Osteocyte (in vitro differentiated cells): ENCODE measurements at regions not wholly inside any gene's neighbourhood (a gene's known extent, or its start where the extent isn't known, plus 50 kb on each side); places are given as distances from the start of the nearest gene placed in this dataset.

Experiments
- DNase-seq: peaks from one replicate; pipeline ENCODE4 v3.0.0; 2021; ENCODE audit warnings: mixed read lengths; ENCODE audit not compliant: unreplicated experiment; ENCODE audit errors: extremely low spot score
- H3K27ac Mint-ChIP-seq: one replicate; pipeline ENCODE4 v1.8.0; 2021; ENCODE audit warnings: mild to moderate bottlenecking, mixed read lengths; ENCODE audit not compliant: unreplicated experiment
- H3K27me3 Mint-ChIP-seq: one replicate; pipeline ENCODE4 v1.8.0; 2021; ENCODE audit warnings: mixed read lengths; ENCODE audit not compliant: unreplicated experiment
- H3K36me3 Mint-ChIP-seq: one replicate; pipeline ENCODE4 v1.8.0; 2021; ENCODE audit warnings: mixed read lengths; ENCODE audit not compliant: unreplicated experiment
- H3K4me1 Mint-ChIP-seq: one replicate; pipeline ENCODE4 v1.8.0; 2021; ENCODE audit warnings: mixed read lengths; ENCODE audit not compliant: unreplicated experiment
- H3K4me3 Mint-ChIP-seq: one replicate; pipeline ENCODE4 v1.8.0; 2021; ENCODE audit warnings: mild to moderate bottlenecking, moderate library complexity, mixed read lengths; ENCODE audit not compliant: unreplicated experiment
- H3K9me3 Mint-ChIP-seq: one replicate; pipeline ENCODE4 v1.8.0; 2021; ENCODE audit warnings: mixed read lengths; ENCODE audit not compliant: unreplicated experiment
- TF ChIP-seq, protein P1 (sequence below): fragments of 200-600 bp; sonication (generic); IDR thresholded peaks from 2 replicates; pipeline ENCODE4 v1.5.0; 2021; ENCODE audit warnings: antibody characterized with exemption, mild to moderate bottlenecking, moderate library complexity

DNA sequence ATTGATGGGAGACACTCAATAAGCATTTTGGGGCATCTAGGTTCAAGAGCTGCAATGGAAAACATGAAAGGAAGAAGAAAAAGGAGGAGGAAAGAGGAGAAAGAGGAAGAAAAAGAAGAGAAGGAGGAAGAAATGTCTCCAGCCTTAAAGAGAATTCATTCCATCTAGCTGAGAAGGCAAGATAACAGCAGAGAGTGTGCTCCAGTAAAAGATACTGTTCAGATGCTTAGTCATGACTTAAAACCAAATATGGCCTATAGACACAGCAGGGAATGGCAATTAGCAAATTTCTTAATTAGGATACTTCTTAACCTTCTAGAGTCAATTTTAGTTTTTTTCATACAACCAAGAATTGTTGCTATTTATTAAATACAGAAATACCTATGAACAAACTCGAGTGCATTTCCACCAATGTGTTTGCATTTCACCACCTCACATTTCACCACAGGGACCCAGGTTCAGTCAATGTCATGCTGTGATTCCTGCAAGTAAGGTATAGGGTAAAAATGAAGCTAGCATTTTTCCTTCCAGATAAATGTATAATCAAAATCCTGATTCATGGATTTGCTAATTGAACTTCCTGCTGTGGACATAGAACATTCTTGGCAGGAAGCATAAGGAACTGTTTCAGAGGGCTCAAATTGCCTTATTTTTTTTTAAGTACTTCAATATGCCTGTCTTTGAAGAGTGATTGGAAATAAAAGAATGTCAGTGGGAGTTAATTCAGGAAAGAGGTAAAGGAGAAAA is 177.8 kb downstream of the RPS29 start:
- H3K27ac Mint-ChIP-seq = no peak overlapping the region
- no peak overlapping the region for H3K4me3 Mint-ChIP-seq
- TF ChIP-seq, protein P1, sequence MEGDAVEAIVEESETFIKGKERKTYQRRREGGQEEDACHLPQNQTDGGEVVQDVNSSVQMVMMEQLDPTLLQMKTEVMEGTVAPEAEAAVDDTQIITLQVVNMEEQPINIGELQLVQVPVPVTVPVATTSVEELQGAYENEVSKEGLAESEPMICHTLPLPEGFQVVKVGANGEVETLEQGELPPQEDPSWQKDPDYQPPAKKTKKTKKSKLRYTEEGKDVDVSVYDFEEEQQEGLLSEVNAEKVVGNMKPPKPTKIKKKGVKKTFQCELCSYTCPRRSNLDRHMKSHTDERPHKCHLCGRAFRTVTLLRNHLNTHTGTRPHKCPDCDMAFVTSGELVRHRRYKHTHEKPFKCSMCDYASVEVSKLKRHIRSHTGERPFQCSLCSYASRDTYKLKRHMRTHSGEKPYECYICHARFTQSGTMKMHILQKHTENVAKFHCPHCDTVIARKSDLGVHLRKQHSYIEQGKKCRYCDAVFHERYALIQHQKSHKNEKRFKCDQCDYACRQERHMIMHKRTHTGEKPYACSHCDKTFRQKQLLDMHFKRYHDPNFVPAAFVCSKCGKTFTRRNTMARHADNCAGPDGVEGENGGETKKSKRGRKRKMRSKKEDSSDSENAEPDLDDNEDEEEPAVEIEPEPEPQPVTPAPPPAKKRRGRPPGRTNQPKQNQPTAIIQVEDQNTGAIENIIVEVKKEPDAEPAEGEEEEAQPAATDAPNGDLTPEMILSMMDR = no peak
- H3K36me3 Mint-ChIP-seq = no peaks in the 10 kb centered on the region
- no peaks in the 10 kb centered on the region for H3K9me3 Mint-ChIP-seq
- H3K4me1 Mint-ChIP-seq = peaks cover 13% of the 10 kb centered on the region
- peaks cover 25% of the 10 kb centered on the region for H3K27me3 Mint-ChIP-seq
- no peak for DNase-seq

DNA sequence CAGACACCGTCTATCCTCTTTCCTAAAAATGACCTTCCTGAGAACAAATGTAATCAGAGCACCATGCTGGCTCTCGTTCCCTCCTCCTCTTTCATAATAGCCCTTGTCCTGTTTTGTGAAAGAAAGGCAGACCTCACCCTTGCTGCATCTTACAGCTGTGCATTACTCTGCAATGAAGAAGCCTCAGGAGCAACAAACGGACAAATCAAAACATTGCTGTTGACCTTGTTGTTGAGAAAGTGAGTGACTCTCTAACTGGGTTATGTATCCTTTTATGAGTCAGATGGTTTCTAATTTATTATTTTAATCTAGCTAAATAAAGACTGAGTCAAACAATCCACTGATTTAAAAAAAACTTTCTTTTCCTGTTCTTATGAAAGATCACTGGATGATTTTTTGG is 180.9 kb downstream of the RPS29 start:
- TF ChIP-seq, protein P1 = no peak
- Mint-ChIP-seq H3K4me3 (no peak overlapping the region), H3K27me3 (peaks cover 30% of the 10 kb centered on the region), H3K27ac (no peak overlapping the region), H3K36me3 (no peaks in the 10 kb centered on the region), H3K9me3 (no peaks in the 10 kb centered on the region), H3K4me1 (peaks cover 13% of the 10 kb centered on the region)
- no peak for DNase-seq

DNA sequence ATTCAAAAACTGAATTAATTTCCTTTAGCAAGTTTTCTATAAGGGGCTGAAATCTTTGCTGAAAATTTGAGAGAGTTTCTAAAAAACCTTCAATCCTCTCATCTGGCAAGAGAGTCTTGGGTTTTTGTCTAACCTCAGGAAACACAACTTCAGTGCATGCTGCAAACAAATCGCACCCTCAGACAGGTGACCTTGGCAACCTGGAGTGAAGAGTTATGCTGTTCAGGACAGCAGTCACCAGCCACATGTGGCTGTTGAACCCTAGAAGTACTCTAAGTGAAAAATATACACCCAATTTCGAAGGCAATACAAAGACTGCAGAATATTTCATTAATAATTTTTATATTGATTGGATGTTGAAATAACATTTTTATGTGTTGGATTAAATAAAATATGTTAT is 184.8 kb downstream of the RPS29 start:
- DNase-seq = no peak
- Mint-ChIP-seq H3K27me3 (peaks cover 24% of the 10 kb centered on the region), H3K4me1 (peaks cover 8% of the 10 kb centered on the region), H3K27ac (no peak overlapping the region), H3K9me3 (no peaks in the 10 kb centered on the region), H3K36me3 (no peaks in the 10 kb centered on the region), H3K4me3 (no peak overlapping the region)
- TF ChIP-seq, protein P1 = no peak

DNA sequence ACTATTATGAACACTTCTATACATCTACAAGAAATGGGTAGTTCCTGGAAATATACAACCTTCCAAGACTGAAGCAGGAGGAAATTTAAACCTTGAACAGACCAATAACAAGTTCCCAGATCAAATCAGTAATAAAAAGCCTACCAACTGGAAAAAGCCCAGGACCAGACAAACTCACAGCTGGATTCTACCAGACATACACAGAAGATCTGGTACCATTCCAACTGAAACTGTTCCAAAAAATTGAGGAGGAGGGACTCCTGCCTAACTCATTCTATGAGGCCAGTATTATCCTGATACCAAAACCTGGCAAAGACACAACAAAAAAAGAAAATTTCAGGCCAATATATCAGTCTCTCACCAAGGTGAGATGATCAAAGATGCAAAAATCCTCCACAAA is 189.4 kb downstream of the RPS29 start:
- no peak overlapping the region for H3K4me3 Mint-ChIP-seq
- no peak overlapping the region for H3K27ac Mint-ChIP-seq
- H3K27me3 Mint-ChIP-seq = peaks cover 16% of the 10 kb centered on the region
- TF ChIP-seq, protein P1 = no peak
- no peaks in the 10 kb centered on the region for H3K36me3 Mint-ChIP-seq
- H3K4me1 Mint-ChIP-seq = no peaks in the 10 kb centered on the region
- H3K9me3 Mint-ChIP-seq = no peaks in the 10 kb centered on the region
- DNase-seq = no peak

DNA sequence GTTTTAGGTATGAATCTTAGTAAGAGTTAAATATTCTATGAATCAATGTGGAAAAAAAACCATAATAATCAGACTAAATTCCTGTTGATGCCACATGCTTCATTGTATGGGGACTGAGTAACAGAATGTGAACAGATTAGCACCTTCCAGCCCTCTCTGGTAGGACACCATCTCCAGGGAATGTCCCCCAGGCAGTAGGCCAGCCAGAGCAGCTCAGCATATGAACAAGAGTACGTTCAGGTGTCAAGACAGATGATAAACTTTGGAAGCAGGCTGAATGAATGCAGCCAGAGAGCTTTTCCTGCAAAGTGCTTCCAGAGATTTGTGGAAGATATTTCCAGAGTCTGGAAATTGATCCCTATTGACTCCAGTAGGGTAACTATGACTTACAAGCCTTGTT is 204.4 kb downstream of the RPS29 start:
- Mint-ChIP-seq H3K9me3 (peaks cover 15% of the 10 kb centered on the region), H3K27me3 (peaks cover 11% of the 10 kb centered on the region), H3K27ac (no peak overlapping the region), H3K36me3 (no peaks in the 10 kb centered on the region), H3K4me3 (no peak overlapping the region), H3K4me1 (no peaks in the 10 kb centered on the region)
- TF ChIP-seq, protein P1 = no peak
- no peak for DNase-seq
